HG03139 (cell line): ENCODE measurements at regions not wholly inside any gene's neighbourhood (a gene's known extent, or its start where the extent isn't known, plus 50 kb on each side); places are given as distances from the start of the nearest gene placed in this dataset.
A peak's percentile ranks its signal among the peaks of the same experiment; 100 is the strongest.

Experiments used
- ATAC-seq: cut with Tn5 transposase; IDR thresholded peaks from one replicate; pipeline ENCODE4 v1.9.1; 2021; ENCODE audit not compliant: unreplicated experiment

GRCh38 chr2:196248467-196249094 is 77.2 kb upstream of the STK17B start:
- ATAC-seq = no peak

- ATAC-seq = no peak
Observed at GRCh38 chr2:196249171-196249570, 77.8 kb upstream of the STK17B start.

GRCh38 chr2:196249860-196250259 is 78.5 kb upstream of the STK17B start:
- ATAC-seq = peak; percentile 72

DNA sequence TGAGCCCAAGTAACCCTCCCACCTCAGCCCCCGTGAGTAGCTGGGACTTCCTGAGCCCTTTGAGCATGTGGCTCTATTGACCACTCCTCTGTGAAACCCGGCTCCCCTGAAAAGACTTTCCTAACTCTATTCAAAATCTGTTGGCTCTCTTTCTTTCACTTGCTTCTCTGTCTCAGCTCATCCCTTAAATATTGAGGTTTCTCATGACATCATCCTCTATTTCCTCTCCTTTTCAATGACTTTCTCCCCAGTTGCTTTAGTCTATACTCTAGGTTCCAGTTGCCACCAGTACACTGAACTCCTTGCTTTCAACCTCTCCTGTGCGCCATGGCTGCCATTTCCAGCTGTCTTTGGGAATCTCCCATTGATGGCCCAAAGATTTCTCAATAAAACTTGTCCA is 79.8 kb upstream of the STK17B start:
- no peak for ATAC-seq

DNA sequence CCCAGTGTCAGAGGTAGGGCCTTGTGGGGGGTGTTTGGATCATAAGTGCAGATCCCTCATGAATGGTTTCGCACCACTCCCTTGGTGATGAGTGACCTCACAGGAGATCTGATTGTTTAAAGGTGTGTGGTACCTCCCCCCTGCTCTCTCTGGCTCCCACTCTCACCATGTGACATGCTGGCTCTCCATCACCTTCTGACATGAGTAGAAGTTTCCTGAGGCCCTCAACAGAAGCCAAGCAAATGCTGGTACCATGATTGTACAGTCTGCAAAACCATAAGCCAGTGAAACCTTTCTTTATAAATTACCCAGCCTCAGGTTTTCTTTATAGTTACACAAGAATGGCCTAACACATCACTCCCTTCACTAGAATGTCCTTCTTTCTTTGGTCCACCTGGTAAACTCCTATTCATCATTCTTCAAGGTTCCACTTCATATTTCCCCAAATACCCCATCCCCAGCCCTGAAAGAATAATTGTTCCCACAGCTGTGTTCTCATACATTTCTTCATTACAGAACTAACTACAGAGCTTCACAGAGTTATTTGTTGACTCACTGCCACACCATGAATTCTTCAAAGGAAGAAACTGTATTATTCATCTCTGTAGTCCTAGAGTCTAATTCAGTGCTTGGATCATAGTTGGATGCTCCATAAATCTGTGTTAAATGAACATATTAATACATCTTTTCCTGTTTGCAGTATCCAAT is 81.2 kb upstream of the STK17B start:
- no peak for ATAC-seq

DNA sequence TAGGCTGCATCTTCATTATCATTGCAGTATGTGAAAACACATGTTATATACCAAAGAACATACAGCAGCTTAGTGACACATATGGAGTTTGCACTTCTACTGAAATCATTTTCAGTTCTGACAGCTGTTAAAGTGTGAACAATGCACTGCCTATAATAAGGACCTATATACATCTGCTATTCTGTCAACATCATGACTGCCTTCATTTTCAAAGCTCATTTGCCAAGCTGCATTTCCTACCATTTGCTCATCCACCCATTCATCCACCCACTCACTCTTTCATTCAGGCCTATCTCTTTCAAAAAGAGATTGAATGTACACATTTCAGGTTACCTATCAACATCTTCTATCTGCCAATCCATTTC is 81.7 kb upstream of the STK17B start:
- ATAC-seq = no peak

GRCh38 chr2:196256585-196256984 is 85.2 kb upstream of the STK17B start:
- ATAC-seq = no peak

DNA sequence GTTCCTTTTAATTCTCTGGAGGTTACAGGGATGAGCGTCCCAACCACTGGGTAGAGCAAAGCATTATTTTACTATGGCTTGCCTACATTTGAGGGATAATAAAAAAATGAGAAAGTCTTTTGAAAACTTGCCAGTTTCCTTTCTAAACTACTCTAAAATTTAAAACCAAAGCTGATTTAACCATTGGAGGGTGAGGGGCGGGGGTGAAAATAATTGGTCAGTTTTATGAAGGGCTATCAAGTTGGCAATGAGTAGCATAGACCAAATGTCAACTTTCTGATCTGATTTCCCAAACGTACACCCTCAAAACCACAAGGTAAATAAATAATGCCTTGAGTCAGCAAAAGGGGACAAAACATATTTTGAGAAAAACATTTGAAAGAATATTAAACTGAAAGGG is 85.7 kb upstream of the STK17B start:
- no peak for ATAC-seq

DNA sequence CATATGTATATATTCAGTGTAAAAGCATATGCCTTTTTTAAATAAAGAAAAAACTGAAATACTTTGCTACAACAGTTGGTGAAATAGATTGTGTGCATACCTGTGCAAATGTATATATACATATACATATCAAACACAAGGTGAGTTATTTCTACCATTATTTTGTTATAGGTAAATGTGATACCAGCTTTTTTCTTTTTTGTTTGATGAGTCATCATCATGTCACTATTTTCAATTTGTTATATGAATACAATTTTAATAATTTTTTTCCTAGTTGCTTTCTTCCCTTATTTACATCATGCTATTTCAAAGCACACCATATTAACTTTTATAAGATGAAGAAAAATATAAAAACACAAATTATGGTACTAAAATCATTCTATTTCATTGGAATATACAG is 87.0 kb upstream of the STK17B start:
- no peak for ATAC-seq

- ATAC-seq = no peak
Observed at GRCh38 chr2:196259507-196260481, 88.4 kb upstream of the STK17B start.

DNA sequence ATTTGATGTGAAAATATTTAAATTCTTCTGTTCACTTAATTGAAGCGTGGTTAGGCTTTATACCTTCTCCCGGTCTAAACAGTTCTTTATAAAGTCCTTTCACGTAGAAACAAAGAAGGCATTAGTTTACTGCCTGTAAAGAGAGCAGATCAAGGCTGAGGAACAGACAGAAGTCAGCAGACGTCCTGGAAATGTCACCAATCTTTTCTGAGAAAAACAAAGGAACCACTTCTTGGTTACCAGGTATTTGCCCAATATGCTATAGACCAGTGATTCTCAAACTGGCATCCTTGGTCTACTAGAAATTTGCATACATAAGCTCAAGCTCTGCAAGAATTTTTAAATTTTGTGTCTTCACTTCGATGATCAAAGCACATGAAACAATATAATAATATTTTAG is 89.2 kb upstream of the STK17B start:
- no peak for ATAC-seq

- ATAC-seq = no peak
Observed at GRCh38 chr2:196262606-196263005, 91.2 kb upstream of the STK17B start.

DNA sequence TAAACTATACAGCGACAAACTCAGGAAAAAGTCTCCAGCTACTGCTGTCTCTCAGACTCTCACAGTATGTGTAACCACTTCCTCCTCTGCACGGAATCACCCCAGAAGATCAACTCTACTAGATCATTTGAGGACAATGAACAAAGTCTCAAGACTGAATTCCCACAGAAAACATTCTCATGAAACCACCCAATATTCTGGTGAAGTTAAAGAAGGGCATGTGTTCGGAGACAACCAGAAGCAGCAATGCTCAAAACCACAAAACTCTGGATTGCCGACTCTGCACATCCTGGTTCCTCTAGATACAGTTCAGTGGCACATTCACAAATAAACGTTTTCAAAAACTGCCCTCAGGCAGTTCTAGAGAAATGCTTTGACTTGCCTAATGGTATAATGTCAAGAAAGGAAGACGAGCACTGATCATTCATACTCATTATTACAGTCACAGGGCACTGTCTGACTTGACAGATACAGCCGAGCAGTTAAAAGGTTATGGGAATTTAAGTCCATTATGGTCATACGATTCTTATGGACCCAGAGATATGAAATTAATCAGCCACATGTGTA is 91.9 kb upstream of the STK17B start:
- ATAC-seq = peak; percentile 96

- no peak for ATAC-seq
Observed at GRCh38 chr2:196266351-196266750, 95.0 kb upstream of the STK17B start.

- ATAC-seq = no peak
Observed at GRCh38 chr2:196266855-196267254, 95.5 kb upstream of the STK17B start.

DNA sequence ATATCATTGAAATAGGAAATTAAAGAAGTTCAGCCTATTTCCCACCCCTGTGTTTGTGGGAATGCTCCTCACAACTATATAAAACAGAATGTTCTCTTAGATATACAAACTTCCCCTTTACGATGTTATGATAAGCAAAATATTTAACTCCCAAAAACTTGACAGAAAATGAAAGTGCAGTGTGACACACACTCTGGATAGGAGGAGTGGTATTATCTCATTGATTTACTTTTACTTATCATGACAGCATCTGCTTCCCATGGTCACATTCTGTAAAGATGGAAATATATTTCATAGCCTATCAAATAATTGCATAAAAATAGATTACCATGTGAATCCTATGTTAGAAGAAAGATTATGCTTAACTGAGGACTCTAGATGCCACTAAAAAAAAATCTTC is 96.6 kb upstream of the STK17B start:
- ATAC-seq = no peak

DNA sequence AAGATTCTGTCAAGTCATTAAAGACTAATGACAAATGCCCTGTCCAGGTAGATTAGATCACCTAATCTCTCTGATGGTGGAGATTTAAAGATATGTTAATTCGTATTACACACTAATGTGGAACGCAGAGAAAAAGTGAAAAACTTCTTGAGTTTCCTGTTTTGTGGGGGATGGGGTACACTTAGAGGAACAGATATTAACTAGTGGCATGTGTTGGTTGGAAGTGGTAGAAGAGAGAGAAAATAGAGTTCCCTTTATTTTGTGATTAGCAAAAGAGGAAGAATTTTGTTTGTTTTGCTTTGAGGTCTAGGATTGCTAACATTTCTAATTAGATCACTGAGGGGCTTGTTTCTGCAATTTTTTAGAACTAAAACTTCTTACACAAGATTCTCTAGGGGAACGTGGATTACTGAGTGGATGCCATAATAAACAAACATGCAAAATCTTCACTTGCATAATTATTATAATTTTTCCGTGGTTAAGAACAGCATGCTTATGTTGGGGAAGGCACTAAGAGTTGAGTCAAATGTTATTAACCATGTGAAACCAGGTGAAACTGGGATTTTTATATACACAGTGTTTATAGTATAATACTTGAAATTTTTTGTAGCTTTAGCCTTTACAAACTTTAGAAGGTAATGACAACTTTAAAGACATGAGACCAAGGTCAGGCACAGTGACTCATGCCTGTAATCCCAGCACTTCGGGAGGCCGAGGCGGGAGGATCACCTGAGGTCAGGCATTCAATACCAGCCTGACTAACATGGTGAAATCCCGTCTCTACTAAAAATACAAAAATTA is 97.4 kb upstream of the STK17B start:
- no peak for ATAC-seq

DNA sequence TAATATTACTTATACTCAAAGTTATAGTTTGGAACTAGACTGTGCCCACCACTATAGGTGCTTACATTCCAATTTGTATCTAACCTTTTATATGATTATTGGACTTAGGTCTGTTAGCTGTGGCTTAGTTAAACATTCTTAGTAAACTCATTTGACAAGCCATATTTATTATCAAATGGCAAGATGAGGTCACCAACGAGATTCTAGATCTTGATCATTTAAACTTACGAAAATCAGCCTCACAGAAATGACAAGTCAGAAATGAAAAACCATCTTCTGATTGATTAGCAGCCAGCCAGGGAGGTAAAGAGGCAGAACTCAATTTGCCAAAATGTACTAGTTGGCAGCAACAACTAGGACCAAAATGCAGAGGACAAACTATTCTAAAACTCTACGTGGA is 100.4 kb upstream of the STK17B start:
- ATAC-seq = no peak

GRCh38 chr2:196274387-196274809 is 103.0 kb upstream of the STK17B start:
- peak; percentile 43 for ATAC-seq

- ATAC-seq = no peak
Observed at GRCh38 chr2:196275646-196276352, 104.4 kb upstream of the STK17B start.
